Lower leg skin (tissue), 4 donors: ENCODE measurements at regions not wholly inside any gene's neighbourhood (a gene's known extent, or its start where the extent isn't known, plus 50 kb on each side); places are given as distances from the start of the nearest gene placed in this dataset.

ENCODE experiments used
- DNase-seq, 2 donors: peaks; one replicate each; pipeline ENCODE4 v3.0.0-alpha.2; 2019; ENCODE audit warnings: low spot score in 2 of 2
- H3K4me3 ChIP-seq: fragments of 200-600 bp; sonication (generic); 2 replicates; pipeline ENCODE4 v1.5.1; 2017; ENCODE audit warnings: mild to moderate bottlenecking, low read depth; ENCODE audit not compliant: poor library complexity, severe bottlenecking
- CTCF ChIP-seq, 3 donors: fragments of 450-650 bp; IDR thresholded peaks; one replicate each; pipeline ENCODE4 v1.5.1; 2016; ENCODE audit warnings: antibody characterized with exemption in 3 of 3, mild to moderate bottlenecking in 3 of 3, moderate library complexity in 2 of 3
- POLR2A ChIP-seq, 2 donors: fragments of 450-650 bp; IDR thresholded peaks; one replicate each; pipeline ENCODE4 v1.6.1; 2016 to 2017; ENCODE audit warnings: antibody characterized with exemption in 2 of 2, mild to moderate bottlenecking in 1 of 2, moderate library complexity in 1 of 2
- WGBS, 2 donors: methylation state at CpG; one replicate each; pipeline ENCODE4 v1.1.5; 2018; 5-methylcytosine and 5-hydroxymethylcytosine counted together
- intact Hi-C: fragments of 100-400 bp; cut with DNase I; formaldehyde crosslinking; loops from one replicate; pipeline ENCODE4 v1.15.0; 2023; ENCODE audit warnings: low total_unique reads

GRCh38 chr15:91605576-91605975 lies 247.9 kb upstream of the SLCO3A1 start:
- 46 to 54% methylated on average over 2 of the region's 2 CpGs for WGBS, 2 donors

GRCh38 chr15:91609231-91609630 lies 244.3 kb upstream of the SLCO3A1 start:
- 56 to 69% methylated on average over 8 of the region's 8 CpGs for WGBS, 2 donors
- TF ChIP-seq CTCF (IDR thresholded peaks at IDR 0.05) (no peak), POLR2A (IDR thresholded peaks at IDR 0.05) (no peak)
- no peak for DNase-seq
- intact Hi-C loops, result loop anchor here (5.0 kb wide), 1 partner anchor 1812 kb away; no protein-coding TSS in a partner anchor
- H3K4me3 ChIP-seq, result no peak overlapping the region

More at GRCh38 chr15:91605576-91605975, 247.9 kb upstream of the SLCO3A1 start:
- no peak for TF ChIP-seq POLR2A (IDR thresholded peaks at IDR 0.05)
- no peak for TF ChIP-seq CTCF (IDR thresholded peaks at IDR 0.05)
- DNase-seq, result no peak
- intact Hi-C loops, result loop anchor here (5.0 kb wide), 1 partner anchor 1808 kb away; no protein-coding TSS in a partner anchor
- H3K4me3 ChIP-seq, result no peak overlapping the region

- intact Hi-C loops, result loop anchor here (5.0 kb wide), 1 partner anchor 1813 kb away; no protein-coding TSS in a partner anchor
- TF ChIP-seq POLR2A (IDR thresholded peaks at IDR 0.05), result no peak
- no peak for TF ChIP-seq CTCF (IDR thresholded peaks at IDR 0.05)
- H3K4me3 ChIP-seq, result no peak overlapping the region
- WGBS, 2 donors, result 68 to 75% methylated on average over 12 of the region's 12 CpGs
- no peak for DNase-seq
These were observed 243.5 kb upstream of the SLCO3A1 start for GRCh38 chr15:91609966-91610365.

- intact Hi-C loops, result no loop called here
- 65 to 68% methylated on average over 10 of the region's 10 CpGs for WGBS, 2 donors
- H3K4me3 ChIP-seq, result no peak overlapping the region
- TF ChIP-seq POLR2A (IDR thresholded peaks at IDR 0.05) (no peak), CTCF (IDR thresholded peaks at IDR 0.05) (no peak)
- no peak for DNase-seq
These were observed 241.8 kb upstream of the SLCO3A1 start for GRCh38 chr15:91611561-91612323.

- TF ChIP-seq POLR2A (IDR thresholded peaks at IDR 0.05) (no peak), CTCF (IDR thresholded peaks at IDR 0.05) (no peak)
- intact Hi-C loops, result no loop called here
- H3K4me3 ChIP-seq, result no peak overlapping the region
- DNase-seq, result no peak
- WGBS, 2 donors, result 28 to 35% methylated on average over 4 of the region's 4 CpGs
These were observed 233.3 kb upstream of the SLCO3A1 start for GRCh38 chr15:91620229-91620628.
